Lung (tissue), 11 donors: ENCODE measurements at regions not wholly inside any gene's neighbourhood (a gene's known extent, or its start where the extent isn't known, plus 50 kb on each side); places are given as distances from the start of the nearest gene placed in this dataset.

Source experiments
- ATAC-seq: fragments of 200-7000 bp; cut with Tn5 transposase; one replicate; pipeline ENCODE4 v1.9.1; 2020; ENCODE audit warnings: moderate number of reproducible peaks; ENCODE audit not compliant: insufficient read depth, low FRiP score
- DNase-seq, 3 donors: peaks; one replicate each; pipeline ENCODE4 v3.0.0-alpha.2; 2013 to 2017
- H3K27ac ChIP-seq, 2 donors: one replicate each; pipeline ENCODE4 v1.5.1; 2013; ENCODE audit warnings: mild to moderate bottlenecking in 2 of 2, moderate library complexity in 2 of 2, control low read depth in 1 of 2, inconsistent platforms in 1 of 2, low read depth in 1 of 2, low read length in 1 of 2
- H3K27me3 ChIP-seq, 3 donors: one replicate each; pipeline ENCODE4 v1.5.1; 2013; ENCODE audit warnings: low read length in 2 of 3; ENCODE audit not compliant: control insufficient read depth in 3 of 3, insufficient read depth in 3 of 3
- H3K36me3 ChIP-seq, 4 donors: one replicate each; pipeline ENCODE4 v1.5.1; 2013; ENCODE audit warnings: low read length in 4 of 4, mild to moderate bottlenecking in 1 of 4, moderate library complexity in 1 of 4; ENCODE audit not compliant: control insufficient read depth in 4 of 4, insufficient read depth in 4 of 4
- H3K4me1 ChIP-seq, 5 donors: one replicate each; pipeline ENCODE4 v1.5.1; 2013; ENCODE audit warnings: low read length in 5 of 5, mild to moderate bottlenecking in 2 of 5, moderate library complexity in 1 of 5; ENCODE audit not compliant: control insufficient read depth in 5 of 5, insufficient read depth in 5 of 5
- H3K4me3 ChIP-seq: one replicate; pipeline ENCODE4 v1.5.1; 2013; ENCODE audit warnings: mild to moderate bottlenecking, control low read depth, moderate library complexity
- H3K9ac ChIP-seq, 2 donors: one replicate each; pipeline ENCODE4 v1.5.1; 2013; ENCODE audit warnings: low read length in 2 of 2, control low read depth in 1 of 2; ENCODE audit not compliant: insufficient read depth in 1 of 2
- H3K9me3 ChIP-seq, 4 donors: one replicate each; pipeline ENCODE4 v1.5.1; 2013; ENCODE audit warnings: low read length in 3 of 4, mild to moderate bottlenecking in 1 of 4, moderate library complexity in 1 of 4; ENCODE audit not compliant: control insufficient read depth in 4 of 4, insufficient read depth in 3 of 4
- CTCF ChIP-seq: IDR thresholded peaks from 2 replicates; pipeline ENCODE4 v1.5.1; 2012; ENCODE audit warnings: mild to moderate bottlenecking; ENCODE audit errors: control extremely low read depth, extremely low read depth
- WGBS, 2 donors: extraction: QIAGEN DNeasy Blood & Tissue Kit; methylation state at CpG; one replicate each; pipeline ENCODE4 v1.1.7; 2013; 5-methylcytosine and 5-hydroxymethylcytosine counted together
- donor health status: control.
- donor health status: control.
- donor health status: Bipolar disorder and iron deficiency.
- donor health status: healthy.
- donor health status: DM: yes; HTN: yes; CAD: no.

GRCh38 chr1:222889440-222889839, 74.6 kb downstream of the DISP1 start:
- ATAC-seq, result no peak
- 12 to 46% methylated on average over 1 of the region's 1 CpG for WGBS, 2 donors
- no peak for TF ChIP-seq CTCF

GRCh38 chr1:222890716-222891115, 75.9 kb downstream of the DISP1 start:
- DNase-seq (no peak), ATAC-seq (no peak)
- Histone ChIP-seq H3K27me3 (no peaks in the 10 kb centered on the region), H3K9ac (no peak overlapping the region), H3K4me3 (no peak overlapping the region), H3K36me3 (peaks cover 0 to 9% (median under 1%) of the 10 kb centered on the region in 4 donors), H3K4me1 (peaks cover 0 to 9% (median 2%) of the 10 kb centered on the region in 5 donors), H3K27ac (no peak overlapping the region), H3K9me3 (no peaks in the 10 kb centered on the region)
- TF ChIP-seq CTCF, result no peak
- 86 to 93% methylated on average over 2 of the region's 2 CpGs for WGBS, 2 donors

More at GRCh38 chr1:222889440-222889839, 74.6 kb downstream of the DISP1 start:
- Histone ChIP-seq H3K4me3 (no peak overlapping the region), H3K9me3 (no peaks in the 10 kb centered on the region), H3K4me1 (peaks cover 0 to 9% (median 2%) of the 10 kb centered on the region in 5 donors), H3K9ac (no peak overlapping the region), H3K27ac (no peak overlapping the region), H3K27me3 (no peaks in the 10 kb centered on the region), H3K36me3 (peaks cover 0 to 9% (median 2%) of the 10 kb centered on the region in 4 donors)
- no peak for DNase-seq

- Histone ChIP-seq H3K4me1 (peaks cover 0 to 7% (median 2%) of the 10 kb centered on the region in 5 donors), H3K4me3 (no peak overlapping the region), H3K27me3 (no peaks in the 10 kb centered on the region), H3K27ac (no peak overlapping the region), H3K36me3 (peaks cover 0 to 9% (median 0%) of the 10 kb centered on the region in 4 donors), H3K9me3 (no peaks in the 10 kb centered on the region), H3K9ac (no peak overlapping the region)
- ATAC-seq (no peak), DNase-seq (no peak)
- no peak for TF ChIP-seq CTCF
Observed at GRCh38 chr1:222891578-222891977, 76.7 kb downstream of the DISP1 start.

GRCh38 chr1:222892137-222892769, 77.4 kb downstream of the DISP1 start:
- peaks cover 0 to 2% (median 0%) of the 10 kb centered on the region in 5 donors for H3K4me1 ChIP-seq
- WGBS, 2 donors, result 78 to 87% methylated on average over 8 of the region's 8 CpGs
- TF ChIP-seq CTCF, result no peak
- H3K27me3 ChIP-seq, result no peaks in the 10 kb centered on the region
- no peak overlapping the region for H3K4me3 ChIP-seq
- H3K9ac ChIP-seq, result no peak overlapping the region
- DNase-seq (peak in 1 of 3 donors; percentile 35), ATAC-seq (no peak)
- H3K9me3 ChIP-seq, result no peaks in the 10 kb centered on the region
- peaks cover 0 to 9% (median 0%) of the 10 kb centered on the region in 4 donors for H3K36me3 ChIP-seq
- no peak overlapping the region for H3K27ac ChIP-seq
